Neural cell (in vitro differentiated cells): ENCODE measurements at regions not wholly inside any gene's neighbourhood (a gene's known extent, or its start where the extent isn't known, plus 50 kb on each side); places are given as distances from the start of the nearest gene placed in this dataset.

ENCODE experiments used
- EZH2 ChIP-seq: fragments of 200-600, 300-800 bp; shearing (Covaris generic), sonication (generic); IDR thresholded peaks from 2 replicates; pipeline ENCODE4 v1.6.1; 2014; ENCODE audit warnings: antibody characterized with exemption, low read length, borderline replicate concordance, mild to moderate bottlenecking; ENCODE audit not compliant: insufficient read depth, poor library complexity, severe bottlenecking
- RAD21 ChIP-seq: fragments of 450-650 bp; conservative IDR thresholded peaks from 2 replicates; pipeline ENCODE4 v1.6.1; 2014; ENCODE audit warnings: antibody characterized with exemption, mild to moderate bottlenecking, moderate library complexity
- TAF1 ChIP-seq: IDR thresholded peaks from 2 replicates; pipeline ENCODE4 v1.6.1; 2012; ENCODE audit warnings: low read depth
- TF ChIP-seq, protein P1 (sequence below): fragments of 450-650 bp; IDR thresholded peaks from 2 replicates; pipeline ENCODE4 v1.5.1; 2014; ENCODE audit warnings: antibody characterized with exemption, mild to moderate bottlenecking, moderate library complexity; ENCODE audit not compliant: poor library complexity, severe bottlenecking

DNA sequence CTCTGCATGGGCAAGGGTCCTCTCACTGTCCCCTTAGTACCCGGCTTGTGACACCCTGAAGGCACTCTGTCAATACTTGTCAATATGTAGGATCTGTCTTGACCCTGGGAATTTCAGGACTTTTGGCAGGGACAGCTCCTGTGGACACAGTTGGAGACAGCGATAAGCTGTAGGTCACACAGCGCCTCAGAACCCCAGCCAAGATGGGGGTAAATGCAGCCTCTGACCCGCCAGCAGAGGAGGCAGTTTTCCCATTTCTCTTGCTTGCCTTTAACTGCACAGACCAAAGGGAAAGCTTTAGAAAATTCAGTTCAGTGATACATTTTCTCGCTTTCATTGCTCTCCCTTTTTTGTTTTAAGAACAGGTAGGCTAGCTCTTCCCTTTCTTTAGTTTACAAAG, 54.8 kb upstream of the KLHL29 start:
- TF ChIP-seq, protein P1, sequence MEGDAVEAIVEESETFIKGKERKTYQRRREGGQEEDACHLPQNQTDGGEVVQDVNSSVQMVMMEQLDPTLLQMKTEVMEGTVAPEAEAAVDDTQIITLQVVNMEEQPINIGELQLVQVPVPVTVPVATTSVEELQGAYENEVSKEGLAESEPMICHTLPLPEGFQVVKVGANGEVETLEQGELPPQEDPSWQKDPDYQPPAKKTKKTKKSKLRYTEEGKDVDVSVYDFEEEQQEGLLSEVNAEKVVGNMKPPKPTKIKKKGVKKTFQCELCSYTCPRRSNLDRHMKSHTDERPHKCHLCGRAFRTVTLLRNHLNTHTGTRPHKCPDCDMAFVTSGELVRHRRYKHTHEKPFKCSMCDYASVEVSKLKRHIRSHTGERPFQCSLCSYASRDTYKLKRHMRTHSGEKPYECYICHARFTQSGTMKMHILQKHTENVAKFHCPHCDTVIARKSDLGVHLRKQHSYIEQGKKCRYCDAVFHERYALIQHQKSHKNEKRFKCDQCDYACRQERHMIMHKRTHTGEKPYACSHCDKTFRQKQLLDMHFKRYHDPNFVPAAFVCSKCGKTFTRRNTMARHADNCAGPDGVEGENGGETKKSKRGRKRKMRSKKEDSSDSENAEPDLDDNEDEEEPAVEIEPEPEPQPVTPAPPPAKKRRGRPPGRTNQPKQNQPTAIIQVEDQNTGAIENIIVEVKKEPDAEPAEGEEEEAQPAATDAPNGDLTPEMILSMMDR, result no peak
- TF ChIP-seq TAF1 (no peak), RAD21 (no peak), EZH2 (no peak)
